NT2/D1 (cell line): ENCODE measurements at regions not wholly inside any gene's neighbourhood (a gene's known extent, or its start where the extent isn't known, plus 50 kb on each side); places are given as distances from the start of the nearest gene placed in this dataset.

Source experiments
- DNase-seq: peaks from one replicate; pipeline ENCODE4 v3.0.0-alpha.2; 2011; ENCODE audit warnings: low read depth, low spot score
- H3K27me3 ChIP-seq: 2 replicates; pipeline ENCODE4 v1.6.0; 2011; ENCODE audit warnings: mild to moderate bottlenecking; ENCODE audit not compliant: insufficient read length, insufficient read depth
- H3K36me3 ChIP-seq: 2 replicates; pipeline ENCODE4 v1.6.1; 2011; ENCODE audit warnings: mild to moderate bottlenecking, low read length, mixed read lengths; ENCODE audit not compliant: insufficient read depth, insufficient read length
- H3K4me1 ChIP-seq: 2 replicates; pipeline ENCODE4 v1.5.1; 2011; ENCODE audit not compliant: insufficient read depth, insufficient read length
- H3K4me3 ChIP-seq: 2 replicates; pipeline ENCODE4 v1.5.1; 2011; ENCODE audit warnings: low read depth; ENCODE audit not compliant: insufficient read length
- H3K9ac ChIP-seq: 2 replicates; pipeline ENCODE4 v1.6.0; 2011; ENCODE audit warnings: low read depth; ENCODE audit not compliant: insufficient read length
- H3K9me3 ChIP-seq: 2 replicates; pipeline ENCODE4 v1.5.1; 2011; ENCODE audit warnings: mild to moderate bottlenecking, low read length; ENCODE audit not compliant: insufficient read depth
- SUZ12 ChIP-seq: IDR thresholded peaks from 2 replicates; pipeline ENCODE4 v1.6.1; 2011; ENCODE audit not compliant: insufficient read length, insufficient read depth; ENCODE audit errors: extremely low read depth
- YY1 ChIP-seq: IDR thresholded peaks from 2 replicates; pipeline ENCODE4 v1.6.1; 2011; ENCODE audit not compliant: insufficient read length, insufficient read depth
- ZNF274 ChIP-seq: IDR thresholded peaks from 2 replicates; pipeline ENCODE4 v1.6.1; 2011; ENCODE audit warnings: mild to moderate bottlenecking, low read depth, low read length

DNA sequence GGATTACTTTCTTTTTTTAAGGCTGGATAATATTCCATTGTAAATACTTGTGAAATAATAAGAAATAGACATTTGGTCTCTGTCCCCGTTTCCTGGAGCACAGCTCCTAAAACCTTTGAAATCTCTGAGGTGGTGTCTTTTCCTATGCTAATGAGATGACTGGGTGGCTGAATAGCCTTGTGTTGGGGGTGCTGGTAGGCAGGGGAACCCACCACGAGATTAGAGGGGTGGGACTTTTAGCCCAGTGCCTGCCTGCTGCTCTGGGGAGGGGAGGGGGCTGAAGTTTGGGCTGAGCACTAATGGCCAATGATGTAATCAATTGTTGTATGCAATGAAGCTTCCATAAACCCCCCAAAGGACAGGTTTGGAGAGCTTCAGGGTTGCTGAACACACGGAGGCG lies 175.7 kb downstream of the FGF9 start:
- no peaks in the 10 kb centered on the region for H3K9me3 ChIP-seq

DNA sequence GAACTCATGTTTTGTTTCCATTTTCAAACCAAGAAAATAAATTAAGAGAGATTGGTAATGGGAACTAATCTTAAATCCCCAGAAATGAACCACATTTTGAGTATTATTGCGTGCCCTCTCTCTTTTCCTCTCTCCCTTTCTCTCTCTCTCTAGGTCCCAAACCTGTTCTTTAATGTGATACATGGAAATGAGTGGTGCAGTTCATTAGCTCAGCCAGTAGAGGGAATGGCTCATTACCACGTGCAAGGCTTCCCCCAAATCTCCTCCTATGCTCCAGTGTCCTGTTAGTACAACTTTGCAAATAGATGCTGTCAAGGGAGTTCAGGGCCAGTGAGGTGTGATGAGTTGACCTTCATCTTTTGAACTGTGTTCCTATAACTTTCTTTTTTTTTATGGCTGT lies 178.4 kb downstream of the FGF9 start:
- Histone ChIP-seq H3K27me3 (no peaks in the 10 kb centered on the region), H3K9me3 (no peaks in the 10 kb centered on the region), H3K36me3 (no peaks in the 10 kb centered on the region), H3K4me1 (no peaks in the 10 kb centered on the region), H3K4me3 (no peak overlapping the region), H3K9ac (no peak overlapping the region)
- DNase-seq: peak; percentile 18
- TF ChIP-seq ZNF274 (no peak), SUZ12 (no peak), YY1 (no peak)

More for the DNA sequence above, 175.7 kb downstream of the FGF9 start:
- TF ChIP-seq SUZ12: no peak
- no peak for TF ChIP-seq YY1
- TF ChIP-seq ZNF274: no peak
- Histone ChIP-seq H3K4me3 (no peak overlapping the region), H3K36me3 (no peaks in the 10 kb centered on the region), H3K27me3 (no peaks in the 10 kb centered on the region), H3K9ac (no peak overlapping the region), H3K4me1 (no peaks in the 10 kb centered on the region)
- peak; percentile 9 for DNase-seq

DNA sequence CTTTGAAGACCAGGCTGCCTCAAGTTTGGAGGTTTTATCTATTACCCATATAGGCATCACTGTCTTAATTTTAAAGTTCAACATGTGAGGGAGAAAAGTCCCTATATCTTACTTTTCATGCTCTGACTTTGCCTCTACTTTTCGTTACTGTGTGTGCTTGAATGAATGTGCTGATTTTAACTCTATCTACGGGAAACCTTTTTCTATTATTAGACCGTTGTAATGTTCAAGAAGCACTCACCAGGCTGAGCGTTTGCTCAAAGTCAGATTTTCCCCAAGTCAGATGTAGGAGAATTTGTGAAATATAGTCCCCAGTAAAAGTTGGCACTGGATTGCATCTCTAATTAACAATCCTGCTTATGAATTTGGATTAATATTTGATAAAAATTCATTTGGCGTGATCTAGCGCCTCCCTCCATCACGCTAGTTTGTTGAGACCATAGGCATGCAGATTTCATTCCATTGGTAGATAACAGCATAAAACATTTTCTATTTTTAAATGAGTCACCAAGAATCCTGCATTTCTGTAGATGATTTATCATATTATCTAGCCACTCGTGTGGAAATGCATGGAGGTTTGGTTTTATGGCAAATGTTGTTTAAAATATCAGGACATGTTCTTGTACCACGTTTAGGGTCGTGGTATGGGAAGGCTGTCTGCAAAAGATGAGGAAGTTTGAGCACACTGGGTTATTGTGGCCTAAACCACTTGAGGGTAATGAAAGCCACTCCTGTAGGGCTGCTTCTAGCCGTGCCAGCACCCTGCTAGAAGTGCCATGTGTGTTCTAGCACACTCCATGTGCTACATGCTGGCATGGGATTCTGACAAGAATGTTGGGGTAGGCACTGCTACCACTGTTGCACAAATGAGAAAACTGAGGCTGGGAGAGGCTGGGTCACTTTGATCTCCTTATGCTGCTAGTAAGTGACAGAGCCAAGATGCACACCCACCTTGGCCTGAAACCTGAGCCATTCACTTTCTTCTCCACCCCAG lies 179.4 kb downstream of the FGF9 start:
- TF ChIP-seq YY1: no peak
- DNase-seq: no peak

DNA sequence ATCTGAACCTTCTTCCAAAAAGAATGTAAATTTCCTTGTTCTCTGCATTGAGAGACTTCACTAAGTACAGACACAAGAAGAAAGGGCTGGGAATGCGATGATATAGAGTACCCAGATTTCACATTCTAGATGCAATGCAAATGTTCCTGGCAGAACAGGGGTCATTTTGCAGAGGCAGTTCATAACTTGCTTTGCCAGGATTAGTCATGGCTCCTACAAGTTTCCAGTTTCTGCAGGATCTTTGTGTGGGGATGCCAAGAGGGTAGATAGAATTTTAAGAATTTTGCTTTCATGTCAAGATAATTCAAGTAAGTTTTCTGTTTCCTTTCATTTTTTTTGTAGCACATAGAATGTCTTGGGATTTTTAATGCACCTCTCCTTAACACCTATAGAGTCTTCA lies 181.2 kb downstream of the FGF9 start:
- Histone ChIP-seq H3K9me3 (no peaks in the 10 kb centered on the region), H3K4me3 (no peak overlapping the region), H3K27me3 (no peaks in the 10 kb centered on the region), H3K9ac (no peak overlapping the region), H3K36me3 (no peaks in the 10 kb centered on the region), H3K4me1 (no peaks in the 10 kb centered on the region)
- DNase-seq: no peak
- TF ChIP-seq SUZ12: no peak
- no peak for TF ChIP-seq ZNF274
- TF ChIP-seq YY1: no peak

More for the DNA sequence above, 179.4 kb downstream of the FGF9 start:
- no peak overlapping the region for H3K9ac ChIP-seq
- H3K36me3 ChIP-seq: no peaks in the 10 kb centered on the region
- no peak overlapping the region for H3K4me3 ChIP-seq
- no peaks in the 10 kb centered on the region for H3K4me1 ChIP-seq
- H3K9me3 ChIP-seq: no peaks in the 10 kb centered on the region
- no peaks in the 10 kb centered on the region for H3K27me3 ChIP-seq

DNA sequence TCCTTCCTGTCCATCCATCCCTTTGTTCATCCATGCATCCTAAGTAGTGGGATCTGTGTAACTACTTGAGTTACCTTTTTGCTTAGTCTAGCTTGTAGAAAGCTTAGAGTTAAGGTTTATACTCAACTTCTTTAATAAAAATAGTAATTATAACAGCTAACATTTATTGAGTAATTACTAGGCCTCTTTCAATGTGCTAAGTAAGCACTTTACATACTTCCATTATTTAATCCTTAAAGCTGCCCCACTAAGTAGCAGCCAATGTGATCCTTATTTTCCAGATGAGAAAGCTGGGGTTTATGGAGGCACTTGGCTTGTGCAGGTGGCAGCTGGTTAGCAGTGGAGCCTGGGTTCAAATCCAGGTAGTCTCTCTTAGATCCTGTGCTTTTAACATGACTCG lies 182.9 kb downstream of the FGF9 start:
- TF ChIP-seq ZNF274: no peak
- Histone ChIP-seq H3K27me3 (no peaks in the 10 kb centered on the region), H3K36me3 (no peaks in the 10 kb centered on the region), H3K9me3 (no peaks in the 10 kb centered on the region), H3K4me1 (no peaks in the 10 kb centered on the region), H3K4me3 (no peak overlapping the region), H3K9ac (no peak overlapping the region)
- DNase-seq: no peak

DNA sequence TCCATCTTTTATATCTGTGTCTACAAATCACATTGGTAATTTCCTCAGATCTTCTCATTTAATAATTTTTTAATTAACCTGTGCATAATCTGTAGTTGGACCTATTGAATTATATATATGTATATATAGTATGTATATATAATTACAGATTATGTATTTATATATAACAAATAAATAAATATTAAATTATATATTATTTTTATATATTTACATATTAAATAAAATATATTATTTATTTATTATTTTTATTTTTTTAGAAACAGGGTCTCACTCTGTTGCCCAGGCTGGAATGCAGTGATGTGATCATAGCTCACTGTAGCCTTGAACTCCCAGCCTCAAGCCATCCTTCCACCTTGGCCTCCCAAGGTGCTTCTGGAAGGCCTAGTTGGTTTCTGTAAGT lies 197.9 kb downstream of the FGF9 start:
- H3K27me3 ChIP-seq: no peaks in the 10 kb centered on the region
- no peak for DNase-seq
- H3K9ac ChIP-seq: no peak overlapping the region
- H3K4me1 ChIP-seq: no peaks in the 10 kb centered on the region
- no peak overlapping the region for H3K4me3 ChIP-seq
- no peaks in the 10 kb centered on the region for H3K36me3 ChIP-seq
- H3K9me3 ChIP-seq: no peaks in the 10 kb centered on the region
- no peak for TF ChIP-seq YY1
- TF ChIP-seq SUZ12: no peak
- TF ChIP-seq ZNF274: no peak

DNA sequence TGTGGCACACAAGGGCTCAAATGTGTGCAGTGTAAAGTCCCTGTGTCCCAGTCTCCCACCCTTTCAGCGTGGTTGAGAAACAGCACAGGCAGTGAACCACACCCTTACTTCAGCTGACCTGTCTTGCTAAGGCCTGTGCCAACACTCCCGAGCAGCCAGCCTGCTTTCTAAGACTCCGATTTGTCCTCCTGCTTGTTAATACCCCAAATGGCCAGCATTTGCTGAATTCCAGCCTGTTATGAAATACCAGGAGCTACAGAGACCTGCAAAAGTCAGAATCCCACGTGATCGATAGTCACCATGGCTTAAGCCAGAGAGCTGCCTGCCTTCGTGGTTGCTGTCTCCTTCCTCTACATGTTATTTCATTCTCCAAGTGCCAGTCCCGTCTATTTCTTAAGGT lies 200.5 kb downstream of the FGF9 start:
- Histone ChIP-seq H3K9me3 (no peaks in the 10 kb centered on the region), H3K4me3 (no peak overlapping the region), H3K27me3 (no peaks in the 10 kb centered on the region), H3K4me1 (no peaks in the 10 kb centered on the region), H3K9ac (no peak overlapping the region), H3K36me3 (no peaks in the 10 kb centered on the region)
- TF ChIP-seq SUZ12: no peak
- TF ChIP-seq ZNF274: no peak
- no peak for TF ChIP-seq YY1
- no peak for DNase-seq
